NK-92 (cell line): ENCODE measurements at regions not wholly inside any gene's neighbourhood (a gene's known extent, or its start where the extent isn't known, plus 50 kb on each side); places are given as distances from the start of the nearest gene placed in this dataset.
"Not testable (repeated sequence)": the region's sequence is repeated elsewhere in the genome, so short reads cannot be mapped to it uniquely, and the experiment has no call there.

Experiments used
- DNase-seq: peaks from one replicate; lab custom pipeline; 2025; ENCODE audit not compliant: unreplicated experiment; lab: John Stamatoyannopoulos, UW

DNA sequence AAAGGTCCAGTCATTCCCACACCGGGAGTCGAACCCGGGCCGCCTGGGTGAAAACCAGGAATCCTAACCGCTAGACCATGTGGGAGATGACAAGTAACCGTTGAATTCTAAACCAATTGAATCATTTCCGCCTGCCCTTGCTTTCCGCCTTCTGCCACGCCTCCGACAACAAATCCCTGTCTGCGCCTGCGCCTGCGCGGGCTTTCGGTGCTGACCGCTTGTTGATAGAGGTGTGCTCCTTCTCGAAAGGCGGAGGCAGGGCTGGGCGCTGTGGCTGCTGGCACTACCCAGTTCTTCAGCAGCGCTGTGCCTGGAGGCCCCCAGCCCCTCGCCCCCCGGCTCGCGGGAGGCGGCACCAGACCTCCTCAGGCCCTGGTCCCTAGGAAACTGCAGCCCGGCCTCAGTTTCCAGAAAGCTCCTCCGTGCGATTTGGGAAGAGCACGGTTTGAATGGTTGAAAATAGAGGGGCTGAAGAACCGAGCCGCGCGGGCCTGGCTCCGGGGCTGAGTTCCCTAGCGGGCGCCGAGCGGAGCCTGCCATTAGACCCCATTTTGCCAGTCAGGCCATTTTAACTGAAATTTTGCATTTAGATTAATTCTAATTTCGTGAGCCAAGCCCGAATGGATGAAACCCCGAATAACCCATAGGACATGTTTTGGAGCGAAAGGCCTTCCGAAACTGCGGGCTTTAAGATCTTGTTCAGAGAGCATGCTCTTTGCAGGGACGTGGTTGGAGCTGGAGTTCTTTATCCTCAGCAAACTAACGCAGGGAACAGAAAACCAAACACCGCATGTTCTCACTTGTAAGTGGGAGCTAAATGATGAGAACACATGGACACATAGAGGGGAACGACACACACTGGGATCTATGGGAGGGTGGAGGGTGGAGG lies 219.3 kb upstream of the ATP10A start:
- DNase-seq, result peak; percentile 46

DNA sequence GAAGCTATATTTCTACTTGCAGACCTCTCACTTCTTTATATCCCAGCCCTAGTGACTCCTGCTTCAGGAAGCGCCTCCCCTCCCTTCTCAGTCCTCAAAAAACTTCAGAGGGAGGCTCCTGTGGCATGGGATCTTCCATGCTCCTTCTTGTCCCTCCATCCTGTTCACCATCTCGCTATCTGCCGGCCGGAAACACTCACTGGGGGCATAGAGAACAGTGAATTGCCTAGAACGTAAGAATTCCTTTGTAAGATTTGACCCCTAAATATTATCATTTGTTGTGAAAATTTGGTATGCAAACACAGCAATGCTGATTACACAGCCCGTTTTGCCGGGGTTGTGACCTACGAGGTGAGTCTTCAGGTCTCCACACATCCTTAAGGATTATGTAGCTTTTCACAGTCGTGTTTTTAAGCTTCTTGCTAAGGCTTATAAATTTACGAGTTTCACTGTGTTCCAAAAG lies 218.7 kb upstream of the ATP10A start:
- DNase-seq, result no peak

DNA sequence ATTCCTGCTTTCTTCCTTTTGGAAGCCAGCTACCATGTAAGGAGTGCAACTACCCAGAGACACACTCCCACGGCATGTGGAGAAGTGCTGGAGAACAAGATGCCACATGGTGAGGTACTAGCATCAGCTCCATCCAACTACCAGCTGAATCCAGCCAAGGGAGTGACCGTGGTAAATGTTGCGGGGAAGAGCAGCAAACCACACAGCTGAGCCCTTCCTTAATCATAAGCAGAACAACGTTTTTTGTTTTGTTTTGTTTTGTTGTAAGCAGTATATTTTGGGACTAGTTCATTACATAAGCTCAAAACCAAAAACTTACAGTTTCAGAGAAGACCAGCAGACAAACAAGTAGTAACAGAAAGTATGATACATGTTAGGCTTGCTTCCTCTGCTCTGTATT lies 212.6 kb upstream of the ATP10A start:
- no peak for DNase-seq

DNA sequence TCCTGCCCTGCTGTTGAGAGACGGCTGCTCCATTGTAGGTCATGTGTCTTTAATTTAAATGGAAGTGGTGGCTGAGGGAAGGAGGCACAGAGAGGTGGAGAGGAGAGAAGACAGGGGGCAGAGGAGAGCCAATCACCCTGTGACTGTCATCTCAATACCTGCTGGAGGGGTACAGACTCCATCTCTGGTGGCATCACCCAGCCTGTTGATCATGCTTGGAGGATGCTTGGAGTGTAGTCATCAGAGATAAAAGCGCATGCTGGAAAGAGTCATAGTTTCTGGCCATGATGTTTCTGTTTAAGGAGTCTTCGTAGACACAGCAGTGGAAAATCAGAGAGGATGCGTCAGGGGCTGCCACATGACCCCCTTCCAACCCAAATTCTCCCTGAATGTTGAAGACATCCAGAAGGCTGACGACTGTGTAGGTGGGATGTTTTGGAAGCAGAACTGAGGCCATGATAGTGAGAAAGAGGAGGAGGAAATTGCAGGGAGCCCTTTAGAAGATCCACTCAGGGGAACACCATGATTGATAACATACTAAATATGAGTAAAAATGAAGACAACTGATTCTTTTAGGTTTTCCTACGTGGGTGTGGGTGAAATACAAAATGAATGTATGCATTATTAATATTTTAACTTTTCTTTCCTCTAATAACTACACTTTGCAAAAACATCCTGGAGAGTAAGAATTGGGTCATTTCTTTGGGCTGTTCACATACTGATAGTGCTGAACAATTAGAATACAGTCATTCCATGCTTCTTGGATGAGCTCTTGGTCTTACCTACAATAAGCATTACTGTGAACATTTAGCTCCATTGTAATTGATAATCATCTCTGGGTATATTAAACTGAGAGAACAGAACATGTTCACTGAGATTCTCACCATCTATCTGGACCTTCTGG lies 210.6 kb upstream of the ATP10A start:
- DNase-seq, result no peak

DNA sequence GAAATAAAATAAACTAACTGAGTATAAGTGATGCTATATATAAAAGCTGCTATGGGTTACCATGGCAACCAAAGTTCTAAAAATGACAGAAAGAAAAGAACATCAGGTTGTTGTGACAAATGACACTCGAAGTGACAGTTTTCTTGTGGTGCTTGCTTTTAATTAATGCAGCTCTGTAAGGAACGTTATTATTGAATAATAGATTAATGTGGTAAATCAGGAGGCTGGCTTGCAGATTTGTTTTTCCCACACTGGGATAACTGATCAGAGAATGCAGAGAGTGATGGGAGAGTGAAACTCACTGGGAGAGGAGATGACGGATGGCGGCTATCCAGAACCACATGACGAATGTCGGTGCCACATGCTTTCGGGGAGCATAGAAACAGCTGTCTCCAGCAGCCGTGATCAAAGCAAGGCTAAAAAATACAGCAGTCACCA lies 207.0 kb upstream of the ATP10A start:
- no peak for DNase-seq

DNA sequence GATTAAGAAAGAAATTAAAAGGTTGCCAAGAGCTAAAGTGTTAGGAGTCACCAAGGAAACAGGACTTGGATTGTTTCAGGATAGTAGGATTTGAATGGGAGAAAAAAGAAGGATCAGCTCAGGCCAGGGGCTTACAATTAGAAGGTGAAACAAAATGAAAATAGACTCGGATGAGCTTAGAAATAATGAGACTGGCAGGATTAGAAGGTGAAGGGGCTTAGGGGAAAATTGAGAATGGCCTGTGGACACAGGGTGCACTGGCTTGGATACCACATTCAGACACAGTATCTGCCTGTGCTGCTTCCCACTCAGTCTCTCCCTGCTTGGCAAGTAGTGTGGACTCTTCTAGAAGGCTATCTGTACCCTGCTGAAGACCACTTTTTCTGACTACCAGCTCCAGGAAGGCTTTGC lies 206.1 kb upstream of the ATP10A start:
- no peak for DNase-seq

DNA sequence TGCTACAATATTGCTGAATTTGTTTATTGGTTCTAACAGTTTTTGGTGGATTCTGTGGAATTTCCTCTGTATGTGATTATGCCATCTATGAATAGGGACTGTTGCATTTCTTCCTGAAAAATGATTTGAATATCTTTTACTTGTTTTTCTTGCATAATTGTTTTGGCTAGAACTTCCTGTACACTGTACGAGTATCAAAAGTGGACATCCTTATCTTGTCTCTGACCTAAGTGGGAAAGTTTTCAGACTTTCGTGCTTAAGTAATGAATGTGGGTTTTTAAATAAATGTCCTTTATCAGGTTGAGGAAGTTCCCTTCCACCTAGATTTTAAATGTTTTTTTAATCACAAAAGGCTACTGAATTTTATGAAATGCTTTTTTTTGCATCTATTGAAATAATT lies 203.8 kb upstream of the ATP10A start:
- no peak for DNase-seq

DNA sequence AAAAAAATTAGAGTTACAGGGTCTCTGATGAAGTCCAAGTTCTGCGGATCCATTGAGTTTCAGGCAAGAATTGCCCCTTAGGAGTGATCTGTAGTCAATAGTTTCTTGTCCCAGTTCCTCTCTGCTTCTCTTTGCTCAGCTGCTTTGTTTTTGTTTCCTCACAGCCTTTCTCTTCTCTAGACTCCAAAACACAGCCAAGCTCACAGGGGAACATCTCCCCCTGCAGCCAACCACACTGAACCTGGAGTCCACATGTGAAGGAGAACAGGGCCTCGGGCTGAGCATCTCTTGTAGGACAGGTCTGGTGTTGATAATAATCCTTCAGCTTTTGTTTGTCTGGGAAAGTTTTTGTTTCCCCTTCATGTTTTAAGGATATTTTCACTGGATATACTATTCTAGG lies 202.6 kb upstream of the ATP10A start:
- no peak for DNase-seq

DNA sequence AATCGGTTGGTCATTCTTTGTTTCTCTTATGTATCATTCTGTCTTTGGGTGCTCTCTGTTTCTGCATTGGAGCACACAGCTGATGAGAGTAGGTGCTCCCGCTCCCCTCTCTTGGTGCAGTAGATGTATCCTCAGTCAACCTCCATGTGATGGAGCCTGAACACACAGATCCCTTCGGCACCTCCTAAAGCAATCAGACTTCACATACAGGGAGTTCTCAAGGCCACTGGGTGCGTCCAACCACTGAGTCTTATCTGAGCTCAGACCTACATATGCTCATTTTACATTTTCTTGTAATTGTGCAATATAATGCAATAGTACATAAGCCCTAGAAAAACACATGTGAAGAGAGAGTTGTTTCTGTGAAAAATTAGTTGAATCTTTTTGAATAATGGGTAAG lies 198.1 kb upstream of the ATP10A start:
- DNase-seq, result no peak

DNA sequence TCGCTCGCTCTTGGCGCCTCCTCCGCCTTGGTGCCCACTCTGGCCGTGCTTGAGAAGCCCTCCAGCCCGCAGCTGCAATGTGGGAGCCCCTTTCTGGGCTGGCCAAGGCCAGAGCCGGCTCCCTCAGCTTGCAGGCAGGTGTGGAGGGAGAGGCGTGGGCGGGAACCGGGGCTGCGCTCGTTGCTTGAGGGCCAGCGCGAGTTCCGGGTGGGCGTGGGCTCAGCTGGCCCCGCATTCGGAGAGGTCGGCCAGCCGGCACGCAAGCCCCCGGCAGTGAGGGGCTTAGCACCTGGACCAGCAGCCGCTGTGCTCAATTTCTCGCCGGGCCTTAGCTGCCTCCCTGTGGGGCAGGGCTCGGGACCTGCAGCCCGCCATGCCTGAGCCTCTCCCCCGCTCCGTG lies 193.6 kb upstream of the ATP10A start:
- not testable (repeated sequence) for DNase-seq

DNA sequence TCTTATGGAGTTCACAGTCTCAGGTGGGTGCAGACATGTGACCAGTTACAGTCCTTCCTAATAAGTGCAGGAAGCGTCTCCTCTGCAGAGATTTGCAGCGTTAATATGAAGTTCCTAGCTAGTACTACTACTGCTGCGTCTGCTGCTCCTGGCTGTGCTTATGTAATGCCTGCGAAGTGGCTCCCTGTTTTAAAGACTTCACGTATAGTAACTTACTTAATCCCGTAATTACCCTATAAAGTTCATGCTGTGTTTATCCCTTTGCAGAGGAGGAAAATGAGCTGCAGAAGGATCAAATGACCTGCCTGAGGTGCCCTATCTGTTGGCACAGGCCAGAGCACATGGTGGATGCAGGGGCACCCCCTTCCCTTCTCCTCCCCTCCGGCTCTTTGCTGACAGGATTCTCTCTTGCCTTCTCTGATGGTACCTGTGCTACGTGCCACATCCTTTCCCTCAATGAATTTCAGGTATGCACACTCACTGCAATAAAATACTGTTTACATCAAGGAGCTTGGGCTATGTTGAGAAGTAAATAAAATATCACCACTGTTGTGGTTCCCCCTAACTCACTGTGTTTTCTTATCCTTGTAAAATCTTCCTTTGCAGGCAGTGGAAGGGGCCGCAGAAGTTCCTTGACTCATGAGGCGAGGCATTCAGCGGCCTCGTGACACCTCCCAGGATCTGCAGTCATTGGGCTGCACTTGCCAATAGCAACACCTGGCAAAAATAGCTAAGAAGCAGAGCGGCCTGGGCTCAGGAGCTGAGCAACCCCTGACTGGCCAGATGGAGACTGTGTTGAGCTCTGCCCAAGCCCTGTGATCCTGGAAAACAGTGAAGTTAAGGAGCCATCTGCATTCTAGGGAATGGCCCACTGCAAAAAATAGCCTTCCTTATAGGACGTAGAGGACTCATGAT lies 188.9 kb upstream of the ATP10A start:
- no peak for DNase-seq

DNA sequence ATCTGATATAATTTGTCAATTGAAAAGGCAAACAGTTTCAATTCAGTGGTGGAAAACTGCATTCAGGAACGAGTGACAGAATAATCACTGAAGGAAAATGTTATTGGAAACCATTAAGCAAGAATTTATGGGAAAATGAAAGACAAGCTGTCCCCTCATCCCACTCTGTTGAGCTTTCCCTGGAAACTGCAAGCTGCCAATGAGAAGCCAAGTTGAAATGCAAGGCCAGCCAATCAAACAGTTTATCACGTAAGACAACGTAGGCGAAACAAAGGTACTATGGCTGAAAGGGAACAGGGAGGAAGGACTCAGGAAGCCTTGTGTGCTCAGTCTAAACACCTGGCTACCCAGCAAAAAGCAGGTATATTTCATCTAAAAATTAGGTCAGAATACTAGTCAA lies 187.9 kb upstream of the ATP10A start:
- DNase-seq, result no peak

DNA sequence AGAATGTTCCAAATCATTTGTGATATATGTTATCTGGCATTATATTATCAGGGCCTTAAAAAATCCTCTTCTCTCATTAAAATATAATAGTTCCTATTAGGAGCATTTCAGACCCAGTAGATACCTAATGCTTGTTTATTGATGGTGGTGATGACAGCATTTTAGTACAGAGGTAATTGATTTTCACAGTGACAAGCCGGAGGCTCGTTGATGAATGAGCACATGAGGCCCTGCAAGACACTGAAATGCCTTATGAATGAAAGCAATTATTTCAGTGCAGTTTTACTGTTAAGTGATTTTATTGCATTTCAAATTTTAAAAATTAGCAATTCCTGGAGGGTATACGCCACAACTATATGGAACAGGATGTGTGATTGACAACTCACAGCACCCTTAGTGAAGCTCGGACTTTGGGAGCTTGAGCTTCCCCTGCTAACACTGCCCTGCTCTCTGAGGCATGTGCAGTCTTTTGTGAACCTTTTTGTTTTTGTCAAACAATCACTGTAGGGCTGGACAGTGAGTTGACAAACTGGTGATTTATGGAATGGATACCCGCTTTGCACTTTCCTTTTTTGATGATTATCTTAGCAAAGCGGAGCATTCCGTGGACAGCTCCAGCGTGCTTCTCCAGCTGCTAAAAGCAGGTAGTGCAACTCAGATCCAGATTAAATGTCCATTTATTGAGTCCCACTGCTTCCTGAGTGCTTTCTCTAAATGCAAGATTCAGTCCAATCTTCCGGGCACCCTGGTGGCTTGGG lies 187.0 kb upstream of the ATP10A start:
- DNase-seq, result no peak

DNA sequence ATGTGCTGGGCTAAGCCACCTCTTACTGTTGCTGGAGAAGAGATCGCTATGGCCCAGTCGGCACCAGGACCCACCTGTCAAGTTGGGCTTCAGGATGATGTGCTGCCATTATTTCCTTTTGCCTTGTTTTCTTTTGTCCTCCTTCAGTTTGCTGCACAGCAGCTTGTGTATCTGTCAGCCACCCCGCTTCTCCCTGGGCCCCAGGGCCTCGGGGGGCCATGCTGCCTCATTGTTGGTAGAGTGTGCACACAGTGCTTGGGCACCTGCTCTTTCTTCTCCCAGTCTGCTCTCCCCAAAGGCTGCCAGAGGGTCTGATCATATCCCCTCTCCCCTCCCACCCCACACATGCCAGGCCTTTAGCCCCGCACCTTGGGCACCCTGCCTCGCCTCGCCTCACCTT lies 185.5 kb upstream of the ATP10A start:
- DNase-seq, result no peak

DNA sequence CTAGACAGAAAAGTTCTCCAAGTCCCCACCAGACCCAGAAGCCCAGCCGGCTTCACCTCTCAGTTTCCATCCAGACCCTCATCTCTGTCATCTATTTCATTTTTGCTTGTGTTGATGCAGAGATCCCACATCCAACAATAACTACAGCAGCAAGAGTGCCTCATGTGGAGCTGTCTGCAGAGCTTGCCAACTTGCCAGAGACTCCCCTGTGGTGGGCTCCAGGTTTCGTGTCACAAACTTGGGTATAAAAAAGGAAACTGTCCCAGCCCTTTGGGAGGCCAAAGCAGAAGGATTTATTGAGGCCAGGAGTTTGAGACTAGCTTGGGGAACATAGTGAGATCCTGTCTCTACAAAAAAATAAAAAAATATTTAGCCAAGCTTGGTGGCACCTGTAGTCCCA lies 182.4 kb upstream of the ATP10A start:
- DNase-seq, result no peak

DNA sequence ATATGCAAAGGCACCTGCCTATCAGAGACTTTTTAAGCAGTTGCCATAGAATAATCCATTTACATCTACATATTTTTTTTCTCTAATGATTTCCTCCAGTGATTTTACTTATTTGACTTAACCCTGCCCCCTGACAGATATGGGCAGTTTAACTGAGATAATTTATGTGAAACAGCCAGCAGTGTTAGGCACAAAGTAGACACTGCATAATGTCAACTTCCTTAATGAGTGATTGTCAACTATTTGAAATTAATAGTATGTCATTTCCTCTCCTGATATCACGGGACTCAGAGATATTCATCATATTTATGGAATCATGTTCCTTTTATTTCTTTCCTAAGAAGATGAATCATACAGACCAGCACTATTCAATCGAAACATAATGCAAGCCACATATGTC lies 179.9 kb upstream of the ATP10A start:
- no peak for DNase-seq

DNA sequence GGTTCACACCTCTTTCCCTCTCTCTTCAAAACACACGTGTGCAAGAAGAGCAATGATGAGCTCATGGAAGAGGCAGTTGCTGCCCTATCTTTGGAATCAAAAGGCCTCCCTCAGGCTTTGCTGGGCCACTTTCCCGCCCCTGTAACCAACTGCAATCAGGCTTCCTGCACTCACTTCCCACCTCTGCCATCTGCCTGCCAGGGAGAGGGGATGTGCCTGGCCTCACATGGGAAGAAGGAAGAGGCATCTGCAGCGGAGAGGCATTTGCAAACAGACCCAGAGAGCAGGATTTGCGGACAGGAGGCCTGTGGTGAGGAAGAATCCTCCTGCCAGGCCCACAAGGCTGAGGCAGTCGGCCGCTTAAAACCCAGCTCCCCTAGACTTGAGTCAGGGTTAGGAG lies 175.6 kb upstream of the ATP10A start:
- DNase-seq, result no peak

DNA sequence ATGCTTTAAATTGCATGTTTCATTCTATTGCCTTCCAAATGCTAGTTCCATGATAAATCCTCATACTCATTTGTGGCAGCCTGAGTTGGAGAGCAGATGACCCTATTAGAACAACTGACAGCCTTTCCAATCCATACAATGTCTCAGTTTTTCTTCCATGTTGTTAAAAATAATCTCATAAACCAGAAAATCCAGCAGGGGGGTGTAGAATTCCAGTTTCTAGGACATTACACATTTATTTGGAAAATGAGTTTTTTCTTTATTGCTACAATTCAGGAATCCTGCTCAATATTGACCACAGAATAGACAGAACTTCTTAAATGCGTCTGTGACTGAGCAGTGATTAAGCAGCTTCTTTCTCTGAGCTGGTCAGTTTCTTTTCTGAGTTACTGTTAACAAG lies 174.2 kb upstream of the ATP10A start:
- no peak for DNase-seq

DNA sequence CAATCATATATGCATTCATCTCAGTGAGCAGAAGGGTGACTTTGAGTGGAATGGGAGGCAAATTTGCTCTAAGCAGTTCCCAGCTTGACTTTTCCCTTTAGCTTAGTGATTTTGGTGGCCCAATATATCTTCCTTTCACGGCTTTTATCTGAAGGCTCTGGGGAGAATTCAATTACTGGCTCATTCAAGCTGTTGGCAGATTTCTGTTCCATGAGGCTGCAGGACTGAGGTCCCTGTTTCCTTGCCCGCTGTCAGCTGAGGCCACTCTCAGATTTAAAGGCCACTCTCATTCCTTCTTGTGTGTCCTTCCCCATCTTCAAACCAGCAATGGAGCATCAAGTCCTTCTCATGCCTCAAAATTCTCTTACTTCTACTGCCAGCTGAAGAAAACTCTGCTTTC lies 170.4 kb upstream of the ATP10A start:
- DNase-seq, result no peak

DNA sequence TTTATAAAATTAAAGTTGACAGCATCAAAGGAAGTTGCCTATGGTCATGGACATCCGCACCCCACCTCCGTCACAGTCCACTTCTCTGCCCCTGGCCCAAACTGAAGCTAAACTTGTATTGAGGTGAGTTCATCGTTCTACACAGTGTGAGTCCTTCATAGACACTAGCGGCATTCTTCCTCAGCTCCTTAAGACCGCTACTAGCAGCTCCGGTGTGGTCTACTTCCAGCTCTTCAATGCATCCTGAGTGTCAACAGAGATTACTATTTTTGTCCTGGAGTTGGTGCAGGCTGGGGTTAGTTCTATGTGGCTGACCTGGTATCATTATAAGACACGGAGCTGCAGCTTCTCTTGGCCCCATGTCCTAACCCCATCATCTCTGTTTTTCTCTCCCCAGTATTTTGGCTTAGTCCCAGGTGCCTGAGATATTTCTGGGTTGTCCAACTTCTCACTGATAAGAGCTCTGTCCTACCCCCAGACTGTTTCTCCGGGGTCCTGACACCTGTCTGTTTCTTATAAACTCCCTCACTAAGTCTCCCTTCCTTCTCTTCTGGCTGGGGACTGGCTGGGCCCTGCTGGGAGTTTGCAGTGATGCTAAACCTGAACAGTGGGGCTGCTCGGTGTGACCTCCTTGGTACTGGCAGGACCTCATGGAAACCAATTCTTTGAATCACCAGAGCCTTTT lies 169.2 kb upstream of the ATP10A start:
- no peak for DNase-seq
